GM13976 (cell line): ENCODE measurements at regions not wholly inside any gene's neighbourhood (a gene's known extent, or its start where the extent isn't known, plus 50 kb on each side); places are given as distances from the start of the nearest gene placed in this dataset.

Experiments used
- DNase-seq: peaks from one replicate; pipeline ENCODE4 v3.0.0; 2012; ENCODE audit warnings: low spot score
- in situ Hi-C: fragments of 300-500 bp; cut with MboI; formaldehyde crosslinking; loops from one replicate; pipeline ENCODE4 v1.12.0; 2022; ENCODE audit warnings: low sequenced_read_pairs, mixed read lengths, inconsistent platforms; ENCODE audit not compliant: unreplicated experiment
- TF ChIP-seq, protein P1 (sequence below): IDR thresholded peaks from 2 replicates; pipeline ENCODE4 v1.5.1; 2012; ENCODE audit warnings: borderline replicate concordance, mild to moderate bottlenecking; ENCODE audit not compliant: insufficient read depth; ENCODE audit errors: extremely low read depth, missing control alignments, control extremely low read depth

DNA sequence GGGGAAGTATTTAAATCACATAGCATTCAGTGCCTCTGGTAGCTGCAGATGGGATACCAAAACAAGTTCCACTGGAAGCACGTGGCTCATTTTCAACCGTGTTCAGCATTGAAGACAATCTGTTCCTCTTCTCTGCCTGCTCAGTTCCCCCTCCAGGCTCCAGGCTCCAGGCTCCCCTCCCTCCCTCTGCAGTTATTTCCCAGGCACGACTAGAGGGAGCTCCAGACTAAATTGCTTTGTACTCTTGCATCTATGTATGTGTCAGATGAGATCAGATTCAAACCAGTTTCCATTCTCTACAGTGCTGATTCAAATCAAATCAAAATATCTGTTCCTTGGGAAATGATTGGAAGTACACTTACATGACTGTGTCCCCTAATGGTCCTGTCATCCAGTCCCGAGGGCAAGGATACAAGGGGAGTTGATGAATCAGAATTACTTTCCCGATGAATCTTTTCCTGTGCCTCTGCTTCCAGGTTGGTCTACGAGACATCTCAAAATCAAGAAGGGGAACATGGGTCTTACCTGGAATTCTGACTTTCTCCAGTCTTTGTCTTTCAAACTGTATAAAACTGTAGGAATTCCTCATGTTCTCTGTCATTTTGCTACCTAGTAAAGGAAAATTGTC is 600.5 kb downstream of the EDEM1 start:
- TF ChIP-seq, protein P1, sequence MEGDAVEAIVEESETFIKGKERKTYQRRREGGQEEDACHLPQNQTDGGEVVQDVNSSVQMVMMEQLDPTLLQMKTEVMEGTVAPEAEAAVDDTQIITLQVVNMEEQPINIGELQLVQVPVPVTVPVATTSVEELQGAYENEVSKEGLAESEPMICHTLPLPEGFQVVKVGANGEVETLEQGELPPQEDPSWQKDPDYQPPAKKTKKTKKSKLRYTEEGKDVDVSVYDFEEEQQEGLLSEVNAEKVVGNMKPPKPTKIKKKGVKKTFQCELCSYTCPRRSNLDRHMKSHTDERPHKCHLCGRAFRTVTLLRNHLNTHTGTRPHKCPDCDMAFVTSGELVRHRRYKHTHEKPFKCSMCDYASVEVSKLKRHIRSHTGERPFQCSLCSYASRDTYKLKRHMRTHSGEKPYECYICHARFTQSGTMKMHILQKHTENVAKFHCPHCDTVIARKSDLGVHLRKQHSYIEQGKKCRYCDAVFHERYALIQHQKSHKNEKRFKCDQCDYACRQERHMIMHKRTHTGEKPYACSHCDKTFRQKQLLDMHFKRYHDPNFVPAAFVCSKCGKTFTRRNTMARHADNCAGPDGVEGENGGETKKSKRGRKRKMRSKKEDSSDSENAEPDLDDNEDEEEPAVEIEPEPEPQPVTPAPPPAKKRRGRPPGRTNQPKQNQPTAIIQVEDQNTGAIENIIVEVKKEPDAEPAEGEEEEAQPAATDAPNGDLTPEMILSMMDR: no peak
- in situ Hi-C loops: no loop called here
- DNase-seq: peak; percentile 26

DNA sequence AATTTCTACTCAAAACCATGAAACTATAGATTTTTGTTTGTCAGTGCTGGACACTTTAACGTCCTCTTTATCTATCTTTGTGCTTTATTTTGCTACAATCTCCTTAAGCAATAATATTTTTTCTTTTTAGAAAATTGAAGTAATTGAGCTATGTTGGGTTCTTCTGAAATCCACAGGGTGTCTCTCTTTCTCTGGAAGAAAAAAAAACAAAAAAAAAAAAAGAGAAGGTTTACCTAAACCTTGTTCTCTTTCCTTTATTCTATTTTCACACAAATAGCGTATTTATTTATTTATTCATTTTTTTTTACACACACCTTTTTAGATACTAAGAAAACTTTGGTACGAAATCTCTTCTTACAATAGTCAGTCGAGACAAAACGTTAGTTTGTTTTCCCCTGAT is 601.0 kb downstream of the EDEM1 start:
- in situ Hi-C loops: no loop called here
- no peak for DNase-seq
- TF ChIP-seq, protein P1: no peak

DNA sequence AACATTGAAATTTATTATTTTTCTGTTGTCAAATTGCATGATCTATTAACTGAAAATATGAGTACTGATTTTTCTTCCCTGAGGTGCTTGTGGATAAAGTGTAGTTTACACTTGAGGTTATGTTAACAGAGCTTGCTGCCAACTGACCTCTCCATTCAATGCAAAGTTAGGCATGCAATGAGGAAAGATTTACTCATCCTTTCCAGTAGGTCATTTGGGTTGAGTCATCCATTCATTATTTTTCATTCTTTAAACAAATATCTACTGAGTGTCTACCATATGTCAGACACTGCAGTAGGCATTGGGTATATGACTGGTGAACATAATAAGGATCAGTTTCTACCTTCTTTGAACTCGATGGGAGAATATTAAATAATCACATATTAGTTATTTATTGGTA is 604.1 kb downstream of the EDEM1 start:
- TF ChIP-seq, protein P1: no peak
- in situ Hi-C loops: no loop called here
- no peak for DNase-seq

DNA sequence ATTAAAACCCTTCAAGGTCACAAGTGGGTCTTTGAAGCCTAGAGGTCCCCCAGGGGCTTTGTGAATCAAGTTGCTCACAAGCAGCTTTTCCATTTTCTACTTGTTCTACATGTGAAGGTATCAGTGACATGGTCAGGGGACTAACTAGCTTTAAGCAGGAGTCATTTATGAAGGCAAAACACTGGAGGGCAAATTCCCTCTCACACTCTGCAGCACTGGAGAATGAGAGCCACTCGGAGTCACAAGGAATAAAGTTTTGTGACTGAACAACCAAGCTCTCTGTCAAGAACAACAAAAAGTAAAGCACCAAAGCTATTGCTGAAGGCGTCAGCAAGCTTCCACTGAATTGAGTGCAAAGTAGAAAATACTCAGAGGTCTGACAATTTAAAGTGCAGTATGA is 609.0 kb downstream of the EDEM1 start:
- TF ChIP-seq, protein P1: no peak
- in situ Hi-C loops: no loop called here
- no peak for DNase-seq

DNA sequence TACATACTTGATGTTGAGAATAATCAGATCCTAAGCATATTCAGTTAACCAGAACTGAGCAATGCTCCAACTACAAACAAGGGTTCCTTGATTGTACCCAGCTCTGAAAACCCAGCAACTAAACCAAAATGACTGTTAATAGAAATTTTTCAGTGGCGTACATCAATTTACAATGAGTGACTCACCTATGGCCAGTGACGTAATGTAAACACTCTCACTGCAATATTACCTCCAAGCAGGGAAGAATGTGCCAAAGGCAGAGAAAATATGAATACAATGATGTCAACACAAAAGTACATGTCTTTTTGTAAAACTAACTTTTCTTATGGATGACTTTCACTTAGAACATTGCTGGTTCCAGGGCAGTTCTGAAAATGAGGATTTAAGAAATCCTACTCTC is 611.3 kb downstream of the EDEM1 start:
- no peak for DNase-seq

DNA sequence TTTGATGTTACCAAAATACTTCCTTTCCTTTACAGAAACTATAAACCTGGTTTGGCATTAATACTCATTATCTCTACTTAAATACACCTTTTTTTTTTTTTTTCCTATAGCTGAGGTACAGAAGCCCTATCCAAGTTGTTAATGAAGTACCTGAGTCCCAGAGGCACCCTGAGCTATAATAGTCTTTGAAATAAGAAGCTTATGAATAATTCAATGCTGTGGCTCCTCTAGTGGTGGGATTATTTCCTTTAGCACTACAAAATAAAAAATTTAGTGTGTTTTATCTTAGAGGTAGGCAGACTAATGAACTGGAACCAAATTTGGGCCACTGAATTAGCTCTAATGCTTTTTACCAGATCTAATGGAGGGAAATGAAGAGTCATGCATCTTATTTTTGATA is 611.9 kb downstream of the EDEM1 start:
- in situ Hi-C loops: no loop called here
- DNase-seq: no peak
- TF ChIP-seq, protein P1: no peak

More for the DNA sequence above, 611.3 kb downstream of the EDEM1 start:
- in situ Hi-C loops: no loop called here
- TF ChIP-seq, protein P1: no peak
